ENCODE measurements at regions not wholly inside any gene's neighbourhood (a gene's known extent, or its start where the extent isn't known, plus 50 kb on each side); places are given as distances from the start of the nearest gene placed in this dataset.

DNA sequence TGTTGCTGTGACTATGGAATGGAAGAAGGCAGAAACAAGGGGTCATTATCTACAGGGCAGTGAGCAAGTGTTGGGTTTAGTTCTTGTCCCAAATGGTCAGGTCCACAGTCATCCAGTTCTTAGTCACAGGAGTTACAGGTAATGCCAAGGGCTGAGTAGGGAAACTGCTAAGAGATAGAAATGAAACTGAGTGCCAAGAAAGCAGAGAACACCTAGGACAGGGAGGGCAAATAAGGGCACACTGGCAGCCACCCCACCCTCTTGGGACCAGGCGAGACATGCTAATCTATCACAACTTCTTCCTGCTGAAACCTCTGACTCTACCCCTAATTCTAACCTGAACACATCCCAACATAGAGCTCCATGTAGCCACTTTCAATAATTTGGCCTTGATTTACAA, 103.2 kb downstream of the KLF4 start:
- Histone ChIP-seq H3K4me3 (no peak overlapping the region), H3K9me3 (no peaks in the 10 kb centered on the region), H3K27me3 (no peaks in the 10 kb centered on the region), H3K27ac (peak overlapping the region in 1 of 4 donors; percentile 12), H3K36me3 (no peaks in the 10 kb centered on the region), H3K4me1 (peaks cover 0 to 15% (median 0%) of the 10 kb centered on the region in 3 donors)
- WGBS, 2 donors, result 50 to 54% methylated on average over 1 of the region's 1 CpG
- FAIRE-seq, result no peak
- TF ChIP-seq, protein P1, sequence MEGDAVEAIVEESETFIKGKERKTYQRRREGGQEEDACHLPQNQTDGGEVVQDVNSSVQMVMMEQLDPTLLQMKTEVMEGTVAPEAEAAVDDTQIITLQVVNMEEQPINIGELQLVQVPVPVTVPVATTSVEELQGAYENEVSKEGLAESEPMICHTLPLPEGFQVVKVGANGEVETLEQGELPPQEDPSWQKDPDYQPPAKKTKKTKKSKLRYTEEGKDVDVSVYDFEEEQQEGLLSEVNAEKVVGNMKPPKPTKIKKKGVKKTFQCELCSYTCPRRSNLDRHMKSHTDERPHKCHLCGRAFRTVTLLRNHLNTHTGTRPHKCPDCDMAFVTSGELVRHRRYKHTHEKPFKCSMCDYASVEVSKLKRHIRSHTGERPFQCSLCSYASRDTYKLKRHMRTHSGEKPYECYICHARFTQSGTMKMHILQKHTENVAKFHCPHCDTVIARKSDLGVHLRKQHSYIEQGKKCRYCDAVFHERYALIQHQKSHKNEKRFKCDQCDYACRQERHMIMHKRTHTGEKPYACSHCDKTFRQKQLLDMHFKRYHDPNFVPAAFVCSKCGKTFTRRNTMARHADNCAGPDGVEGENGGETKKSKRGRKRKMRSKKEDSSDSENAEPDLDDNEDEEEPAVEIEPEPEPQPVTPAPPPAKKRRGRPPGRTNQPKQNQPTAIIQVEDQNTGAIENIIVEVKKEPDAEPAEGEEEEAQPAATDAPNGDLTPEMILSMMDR (IDR thresholded peaks at IDR 0.05), result no peak
- peak in 4 of 6 donors; percentile 20 to 76 (median 66) for DNase-seq
- ATAC-seq, result peak; percentile 69 to 84 (median 72)
- intact Hi-C loops (cut with DNase I), result no loop called here
